Gastroesophageal sphincter (tissue), 3 donors: ENCODE measurements at regions not wholly inside any gene's neighbourhood (a gene's known extent, or its start where the extent isn't known, plus 50 kb on each side); places are given as distances from the start of the nearest gene placed in this dataset.

Source experiments
- CTCF ChIP-seq, 4 experiments: fragments of 200-600 bp in 2 of 4; fragments of 450-650 bp in 2 of 4; sonication (generic) in 1 of 4; IDR thresholded peaks; one replicate each; pipeline ENCODE4 v1.5.1; 2017 to 2019; ENCODE audit warnings: antibody characterized with exemption in 4 of 4, mild to moderate bottlenecking in 2 of 4, moderate library complexity in 2 of 4
- EP300 ChIP-seq: sonication (generic); formaldehyde crosslinking; IDR thresholded peaks from one replicate; pipeline ENCODE4 v1.6.1; 2017; ENCODE audit warnings: antibody characterized with exemption, mild to moderate bottlenecking
- POLR2A ChIP-seq, 2 donors: fragments of 450-650 bp; IDR thresholded peaks; one replicate each; pipeline ENCODE4 v1.6.1; 2017; ENCODE audit warnings: antibody characterized with exemption in 2 of 2, mild to moderate bottlenecking in 2 of 2, moderate library complexity in 1 of 2
- POLR2AphosphoS5 ChIP-seq: sonication (generic); formaldehyde crosslinking; IDR thresholded peaks from one replicate; pipeline ENCODE4 v1.6.1; 2017; ENCODE audit warnings: antibody characterized with exemption

GRCh38 chr12:115203701-115204100 lies 519.7 kb upstream of the TBX3 start:
- TF ChIP-seq POLR2AphosphoS5 (no peak), POLR2A (IDR thresholded peaks at IDR 0.05) (no peak), EP300 (no peak), CTCF (IDR thresholded peaks at IDR 0.05) (no peak)
